ENCODE measurements at regions not wholly inside any gene's neighbourhood (a gene's known extent, or its start where the extent isn't known, plus 50 kb on each side); places are given as distances from the start of the nearest gene placed in this dataset.

DNA sequence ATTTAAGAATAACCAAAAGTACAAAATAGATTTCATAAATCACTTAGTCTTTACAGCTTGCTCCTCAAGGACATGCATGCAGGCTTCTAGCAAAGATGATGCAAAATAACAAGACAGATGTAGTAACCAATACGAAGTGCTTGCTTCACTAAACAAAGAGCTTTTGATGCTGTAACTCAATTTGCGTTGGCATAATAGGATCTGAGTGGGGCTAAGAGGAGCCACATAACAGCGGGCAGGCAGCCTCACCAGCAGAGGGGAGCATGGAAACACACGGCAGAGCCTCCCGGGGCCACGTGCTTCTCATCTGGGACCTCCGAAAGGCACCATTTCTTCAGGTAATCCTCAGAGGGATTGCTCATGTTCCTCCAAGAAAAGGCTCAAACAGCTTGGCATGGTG is 139.7 kb downstream of the C5orf15 start:
- TF ChIP-seq EP300 (conservative IDR thresholded peaks at IDR 0.05; ENCODE audit: poor library complexity, severe bottlenecking), result no peak
- no peak overlapping the region for H2AFZ ChIP-seq (ENCODE audit: low read depth, low read length)

DNA sequence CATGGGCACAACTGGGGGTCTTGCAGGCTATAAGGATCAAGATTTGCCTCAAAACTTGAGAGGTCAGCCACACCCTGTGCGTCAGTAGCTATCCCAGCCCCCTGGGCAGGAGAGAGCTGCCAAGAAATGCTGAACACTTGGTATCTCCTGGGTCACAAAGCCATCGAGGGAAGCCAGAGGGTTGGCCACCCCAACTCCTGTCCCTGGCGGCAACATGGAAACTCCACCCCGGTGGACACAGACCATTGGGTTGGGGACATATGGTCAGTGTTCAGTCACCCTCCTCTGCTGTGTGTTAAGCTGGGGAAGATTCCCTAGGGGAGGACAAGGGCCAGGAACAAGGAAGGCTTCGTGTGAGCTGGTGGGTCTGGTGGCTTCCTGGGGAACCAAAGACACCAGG is 140.6 kb downstream of the C5orf15 start:
- H3K9ac ChIP-seq (ENCODE audit: low read length), result no peak overlapping the region
- no peak overlapping the region for H3K4me2 ChIP-seq (ENCODE audit: low read length)
- TF ChIP-seq MXI1 (conservative IDR thresholded peaks at IDR 0.05; ENCODE audit: poor library complexity, severe bottlenecking) (no peak), EZH2 (IDR thresholded peaks at IDR 0.05; ENCODE audit: borderline replicate concordance, insufficient read depth, low read length, poor library complexity, severe bottlenecking) (no peak), SMC3 (conservative IDR thresholded peaks at IDR 0.05; ENCODE audit: poor library complexity) (no peak), POLR2AphosphoS5 (IDR thresholded peaks at IDR 0.05) (no peak), TAF1 (IDR thresholded peaks at IDR 0.05; ENCODE audit: low read depth) (no peak), RAD21 (conservative IDR thresholded peaks at IDR 0.05) (no peak), EP300 (conservative IDR thresholded peaks at IDR 0.05; ENCODE audit: poor library complexity, severe bottlenecking) (no peak)
- TF ChIP-seq, protein P1, sequence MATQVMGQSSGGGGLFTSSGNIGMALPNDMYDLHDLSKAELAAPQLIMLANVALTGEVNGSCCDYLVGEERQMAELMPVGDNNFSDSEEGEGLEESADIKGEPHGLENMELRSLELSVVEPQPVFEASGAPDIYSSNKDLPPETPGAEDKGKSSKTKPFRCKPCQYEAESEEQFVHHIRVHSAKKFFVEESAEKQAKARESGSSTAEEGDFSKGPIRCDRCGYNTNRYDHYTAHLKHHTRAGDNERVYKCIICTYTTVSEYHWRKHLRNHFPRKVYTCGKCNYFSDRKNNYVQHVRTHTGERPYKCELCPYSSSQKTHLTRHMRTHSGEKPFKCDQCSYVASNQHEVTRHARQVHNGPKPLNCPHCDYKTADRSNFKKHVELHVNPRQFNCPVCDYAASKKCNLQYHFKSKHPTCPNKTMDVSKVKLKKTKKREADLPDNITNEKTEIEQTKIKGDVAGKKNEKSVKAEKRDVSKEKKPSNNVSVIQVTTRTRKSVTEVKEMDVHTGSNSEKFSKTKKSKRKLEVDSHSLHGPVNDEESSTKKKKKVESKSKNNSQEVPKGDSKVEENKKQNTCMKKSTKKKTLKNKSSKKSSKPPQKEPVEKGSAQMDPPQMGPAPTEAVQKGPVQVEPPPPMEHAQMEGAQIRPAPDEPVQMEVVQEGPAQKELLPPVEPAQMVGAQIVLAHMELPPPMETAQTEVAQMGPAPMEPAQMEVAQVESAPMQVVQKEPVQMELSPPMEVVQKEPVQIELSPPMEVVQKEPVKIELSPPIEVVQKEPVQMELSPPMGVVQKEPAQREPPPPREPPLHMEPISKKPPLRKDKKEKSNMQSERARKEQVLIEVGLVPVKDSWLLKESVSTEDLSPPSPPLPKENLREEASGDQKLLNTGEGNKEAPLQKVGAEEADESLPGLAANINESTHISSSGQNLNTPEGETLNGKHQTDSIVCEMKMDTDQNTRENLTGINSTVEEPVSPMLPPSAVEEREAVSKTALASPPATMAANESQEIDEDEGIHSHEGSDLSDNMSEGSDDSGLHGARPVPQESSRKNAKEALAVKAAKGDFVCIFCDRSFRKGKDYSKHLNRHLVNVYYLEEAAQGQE (IDR thresholded peaks at IDR 0.05; ENCODE audit: borderline replicate concordance), result no peak
- TF ChIP-seq, protein P2, sequence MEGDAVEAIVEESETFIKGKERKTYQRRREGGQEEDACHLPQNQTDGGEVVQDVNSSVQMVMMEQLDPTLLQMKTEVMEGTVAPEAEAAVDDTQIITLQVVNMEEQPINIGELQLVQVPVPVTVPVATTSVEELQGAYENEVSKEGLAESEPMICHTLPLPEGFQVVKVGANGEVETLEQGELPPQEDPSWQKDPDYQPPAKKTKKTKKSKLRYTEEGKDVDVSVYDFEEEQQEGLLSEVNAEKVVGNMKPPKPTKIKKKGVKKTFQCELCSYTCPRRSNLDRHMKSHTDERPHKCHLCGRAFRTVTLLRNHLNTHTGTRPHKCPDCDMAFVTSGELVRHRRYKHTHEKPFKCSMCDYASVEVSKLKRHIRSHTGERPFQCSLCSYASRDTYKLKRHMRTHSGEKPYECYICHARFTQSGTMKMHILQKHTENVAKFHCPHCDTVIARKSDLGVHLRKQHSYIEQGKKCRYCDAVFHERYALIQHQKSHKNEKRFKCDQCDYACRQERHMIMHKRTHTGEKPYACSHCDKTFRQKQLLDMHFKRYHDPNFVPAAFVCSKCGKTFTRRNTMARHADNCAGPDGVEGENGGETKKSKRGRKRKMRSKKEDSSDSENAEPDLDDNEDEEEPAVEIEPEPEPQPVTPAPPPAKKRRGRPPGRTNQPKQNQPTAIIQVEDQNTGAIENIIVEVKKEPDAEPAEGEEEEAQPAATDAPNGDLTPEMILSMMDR (IDR thresholded peaks at IDR 0.05; ENCODE audit: poor library complexity, severe bottlenecking), result no peak
- no peaks in the 10 kb centered on the region for H3K9me2 ChIP-seq (ENCODE audit: insufficient read depth, low read length)
- H2AFZ ChIP-seq (ENCODE audit: low read depth, low read length), result no peak overlapping the region
- H3K27ac ChIP-seq (ENCODE audit: low read length), result no peak overlapping the region
- H3K27me3 ChIP-seq (ENCODE audit: insufficient read depth, low read depth, low read length), result no peaks in the 10 kb centered on the region
- H3F3A ChIP-seq (ENCODE audit: insufficient read depth, low read length, poor library complexity, severe bottlenecking), result no peaks in the 10 kb centered on the region
- H3K9me3 ChIP-seq (ENCODE audit: low read length), result no peaks in the 10 kb centered on the region
- no peak overlapping the region for H3K4me3 ChIP-seq (ENCODE audit: low read length)
- H4K20me1 ChIP-seq (ENCODE audit: insufficient read depth), result no peaks in the 10 kb centered on the region
- no peaks in the 10 kb centered on the region for H3K36me3 ChIP-seq (ENCODE audit: insufficient read depth, low read length)
- H3K79me2 ChIP-seq (replicated peaks; ENCODE audit: insufficient read depth, low read length), result no peaks in the 10 kb centered on the region

More for the DNA sequence above, 139.7 kb downstream of the C5orf15 start:
- Histone ChIP-seq H3K9ac (ENCODE audit: low read length) (no peak overlapping the region), H3K36me3 (ENCODE audit: insufficient read depth, low read length) (no peaks in the 10 kb centered on the region), H3K4me3 (ENCODE audit: low read length) (no peak overlapping the region), H3K4me2 (ENCODE audit: low read length) (no peak overlapping the region), H3K79me2 (replicated peaks; ENCODE audit: insufficient read depth, low read length) (no peaks in the 10 kb centered on the region), H3K27me3 (ENCODE audit: insufficient read depth, low read depth, low read length) (no peaks in the 10 kb centered on the region), H3K9me3 (ENCODE audit: low read length) (no peaks in the 10 kb centered on the region), H4K20me1 (ENCODE audit: insufficient read depth) (no peaks in the 10 kb centered on the region), H3K27ac (ENCODE audit: low read length) (no peak overlapping the region), H3K9me2 (ENCODE audit: insufficient read depth, low read length) (no peaks in the 10 kb centered on the region), H3F3A (ENCODE audit: insufficient read depth, low read length, poor library complexity, severe bottlenecking) (no peaks in the 10 kb centered on the region)

DNA sequence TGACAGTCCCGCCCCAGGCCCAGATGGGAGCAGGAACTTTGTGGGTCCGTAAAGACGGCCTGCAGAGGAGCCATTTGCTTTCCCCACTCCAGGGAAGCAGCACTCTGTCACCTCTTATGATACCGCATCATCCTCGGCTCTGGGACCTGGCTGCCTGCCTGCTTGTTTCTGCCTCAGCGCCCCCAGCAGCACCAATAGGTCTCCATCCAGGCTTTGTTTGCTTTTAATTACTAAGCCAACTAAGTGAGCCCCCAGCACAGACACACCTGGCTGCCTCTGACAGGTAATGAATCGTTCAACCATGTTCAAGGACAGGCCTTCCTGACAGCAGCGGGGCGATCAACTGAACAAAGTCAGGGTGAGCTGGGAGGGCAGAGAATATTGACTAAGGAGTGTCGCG is 141.4 kb downstream of the C5orf15 start:
- no peak overlapping the region for H2AFZ ChIP-seq (ENCODE audit: low read depth, low read length)
- H3K9ac ChIP-seq (ENCODE audit: low read length), result no peak overlapping the region
- no peaks in the 10 kb centered on the region for H3F3A ChIP-seq (ENCODE audit: insufficient read depth, low read length, poor library complexity, severe bottlenecking)
- H3K9me2 ChIP-seq (ENCODE audit: insufficient read depth, low read length), result no peaks in the 10 kb centered on the region
- H3K4me3 ChIP-seq (ENCODE audit: low read length), result no peak overlapping the region
- no peaks in the 10 kb centered on the region for H4K20me1 ChIP-seq (ENCODE audit: insufficient read depth)
- no peak overlapping the region for H3K27ac ChIP-seq (ENCODE audit: low read length)
- no peaks in the 10 kb centered on the region for H3K27me3 ChIP-seq (ENCODE audit: insufficient read depth, low read depth, low read length)
- H3K36me3 ChIP-seq (ENCODE audit: insufficient read depth, low read length), result no peaks in the 10 kb centered on the region
- TF ChIP-seq EZH2 (IDR thresholded peaks at IDR 0.05; ENCODE audit: borderline replicate concordance, insufficient read depth, low read length, poor library complexity, severe bottlenecking) (no peak), SMC3 (conservative IDR thresholded peaks at IDR 0.05; ENCODE audit: poor library complexity) (no peak), EP300 (conservative IDR thresholded peaks at IDR 0.05; ENCODE audit: poor library complexity, severe bottlenecking) (no peak), POLR2AphosphoS5 (IDR thresholded peaks at IDR 0.05) (no peak), TAF1 (IDR thresholded peaks at IDR 0.05; ENCODE audit: low read depth) (no peak), RAD21 (conservative IDR thresholded peaks at IDR 0.05) (no peak), MXI1 (conservative IDR thresholded peaks at IDR 0.05; ENCODE audit: poor library complexity, severe bottlenecking) (no peak)
- TF ChIP-seq, protein P1 (IDR thresholded peaks at IDR 0.05; ENCODE audit: borderline replicate concordance), result no peak
- TF ChIP-seq, protein P2 (IDR thresholded peaks at IDR 0.05; ENCODE audit: poor library complexity, severe bottlenecking), result no peak
- H3K79me2 ChIP-seq (replicated peaks; ENCODE audit: insufficient read depth, low read length), result no peaks in the 10 kb centered on the region
- H3K4me2 ChIP-seq (ENCODE audit: low read length), result no peak overlapping the region
- no peaks in the 10 kb centered on the region for H3K9me3 ChIP-seq (ENCODE audit: low read length)

Data from neural cell (in vitro differentiated cells).